SJCRH30 (cell line): ENCODE measurements at regions not wholly inside any gene's neighbourhood (a gene's known extent, or its start where the extent isn't known, plus 50 kb on each side); places are given as distances from the start of the nearest gene placed in this dataset.

Experiments used
- DNase-seq, 2 experiments: peaks; one replicate each; pipeline ENCODE4 v3.0.0-alpha.2; 2015 to 2020
- H3K27ac ChIP-seq: fragments of 250-450 bp; sonication (Bioruptor Pico); 2 replicates; pipeline ENCODE4 v1.5.1; 2020; ENCODE audit warnings: mild to moderate bottlenecking, moderate library complexity
- H3K27me3 ChIP-seq: fragments of 250-450 bp; sonication (Bioruptor Pico); 2 replicates; pipeline ENCODE4 v1.5.1; 2020; ENCODE audit warnings: mild to moderate bottlenecking, moderate library complexity
- H3K36me3 ChIP-seq: fragments of 250-450 bp; sonication (Bioruptor Pico); 2 replicates; pipeline ENCODE4 v1.5.1; 2020; ENCODE audit warnings: mild to moderate bottlenecking, moderate library complexity
- H3K4me1 ChIP-seq: fragments of 250-450 bp; sonication (Bioruptor Pico); 2 replicates; pipeline ENCODE4 v1.5.1; 2020; ENCODE audit warnings: mild to moderate bottlenecking, moderate library complexity
- H3K4me3 ChIP-seq: fragments of 250-450 bp; sonication (Bioruptor Pico); 2 replicates; pipeline ENCODE4 v1.5.1; 2020; ENCODE audit warnings: mild to moderate bottlenecking, moderate library complexity
- H3K9me3 ChIP-seq: fragments of 250-450 bp; sonication (Bioruptor Pico); replicated peaks from 2 replicates; pipeline ENCODE4 v1.5.1; 2020; ENCODE audit warnings: mild to moderate bottlenecking, moderate library complexity

GRCh38 chr2:128552141-128552805, 233.6 kb upstream of the HS6ST1 start:
- DNase-seq, result no peak
- Histone ChIP-seq H3K4me3 (no peak overlapping the region), H3K27ac (no peak overlapping the region), H3K27me3 (no peaks in the 10 kb centered on the region), H3K4me1 (no peaks in the 10 kb centered on the region), H3K36me3 (no peaks in the 10 kb centered on the region), H3K9me3 (no peaks in the 10 kb centered on the region)

- Histone ChIP-seq H3K36me3 (no peaks in the 10 kb centered on the region), H3K9me3 (no peaks in the 10 kb centered on the region), H3K4me3 (no peak overlapping the region), H3K27ac (no peak overlapping the region), H3K27me3 (no peaks in the 10 kb centered on the region), H3K4me1 (no peaks in the 10 kb centered on the region)
- DNase-seq, result no peak
Observed at GRCh38 chr2:128552806-128553551, 234.3 kb upstream of the HS6ST1 start.

GRCh38 chr2:128554151-128554769, 235.6 kb upstream of the HS6ST1 start:
- Histone ChIP-seq H3K27me3 (no peaks in the 10 kb centered on the region), H3K4me3 (no peak overlapping the region), H3K4me1 (no peaks in the 10 kb centered on the region), H3K36me3 (no peaks in the 10 kb centered on the region), H3K9me3 (no peaks in the 10 kb centered on the region), H3K27ac (no peak overlapping the region)
- no peak for DNase-seq

GRCh38 chr2:128555433-128555832, 236.8 kb upstream of the HS6ST1 start:
- no peaks in the 10 kb centered on the region for H3K4me1 ChIP-seq
- no peaks in the 10 kb centered on the region for H3K9me3 ChIP-seq
- DNase-seq, result no peak
- no peaks in the 10 kb centered on the region for H3K27me3 ChIP-seq
- no peak overlapping the region for H3K27ac ChIP-seq
- no peak overlapping the region for H3K4me3 ChIP-seq
- H3K36me3 ChIP-seq, result no peaks in the 10 kb centered on the region

GRCh38 chr2:128556089-128556488, 237.4 kb upstream of the HS6ST1 start:
- H3K9me3 ChIP-seq, result no peaks in the 10 kb centered on the region
- no peak for DNase-seq
- no peaks in the 10 kb centered on the region for H3K27me3 ChIP-seq
- no peaks in the 10 kb centered on the region for H3K36me3 ChIP-seq
- no peaks in the 10 kb centered on the region for H3K4me1 ChIP-seq
- H3K27ac ChIP-seq, result no peak overlapping the region
- no peak overlapping the region for H3K4me3 ChIP-seq

GRCh38 chr2:128556633-128557032, 238.0 kb upstream of the HS6ST1 start:
- Histone ChIP-seq H3K4me1 (no peaks in the 10 kb centered on the region), H3K27ac (no peak overlapping the region), H3K4me3 (no peak overlapping the region), H3K9me3 (no peaks in the 10 kb centered on the region), H3K27me3 (no peaks in the 10 kb centered on the region), H3K36me3 (no peaks in the 10 kb centered on the region)
- no peak for DNase-seq

GRCh38 chr2:128557069-128557468, 238.4 kb upstream of the HS6ST1 start:
- H3K9me3 ChIP-seq, result no peaks in the 10 kb centered on the region
- H3K36me3 ChIP-seq, result no peaks in the 10 kb centered on the region
- H3K27me3 ChIP-seq, result no peaks in the 10 kb centered on the region
- H3K4me1 ChIP-seq, result no peaks in the 10 kb centered on the region
- no peak overlapping the region for H3K4me3 ChIP-seq
- no peak overlapping the region for H3K27ac ChIP-seq
- no peak for DNase-seq

GRCh38 chr2:128557831-128558241, 239.2 kb upstream of the HS6ST1 start:
- Histone ChIP-seq H3K27me3 (no peaks in the 10 kb centered on the region), H3K36me3 (no peaks in the 10 kb centered on the region), H3K4me1 (no peaks in the 10 kb centered on the region), H3K27ac (no peak overlapping the region), H3K4me3 (no peak overlapping the region), H3K9me3 (no peaks in the 10 kb centered on the region)
- no peak for DNase-seq

- Histone ChIP-seq H3K27ac (no peak overlapping the region), H3K9me3 (no peaks in the 10 kb centered on the region), H3K4me3 (no peak overlapping the region), H3K36me3 (no peaks in the 10 kb centered on the region), H3K27me3 (no peaks in the 10 kb centered on the region), H3K4me1 (no peaks in the 10 kb centered on the region)
- no peak for DNase-seq
Observed at GRCh38 chr2:128558441-128558840, 239.8 kb upstream of the HS6ST1 start.

- Histone ChIP-seq H3K27me3 (no peaks in the 10 kb centered on the region), H3K4me3 (no peak overlapping the region), H3K4me1 (no peaks in the 10 kb centered on the region), H3K9me3 (no peaks in the 10 kb centered on the region), H3K36me3 (no peaks in the 10 kb centered on the region), H3K27ac (no peak overlapping the region)
- no peak for DNase-seq
Observed at GRCh38 chr2:128558895-128559532, 240.3 kb upstream of the HS6ST1 start.

- Histone ChIP-seq H3K27ac (no peak overlapping the region), H3K36me3 (no peaks in the 10 kb centered on the region), H3K4me1 (no peaks in the 10 kb centered on the region), H3K9me3 (no peaks in the 10 kb centered on the region), H3K27me3 (no peaks in the 10 kb centered on the region), H3K4me3 (no peak overlapping the region)
- DNase-seq, result no peak
Observed at GRCh38 chr2:128559533-128560515, 241.2 kb upstream of the HS6ST1 start.

GRCh38 chr2:128560718-128561117, 242.1 kb upstream of the HS6ST1 start:
- no peaks in the 10 kb centered on the region for H3K27me3 ChIP-seq
- no peaks in the 10 kb centered on the region for H3K9me3 ChIP-seq
- H3K4me3 ChIP-seq, result no peak overlapping the region
- no peaks in the 10 kb centered on the region for H3K4me1 ChIP-seq
- no peak for DNase-seq
- H3K27ac ChIP-seq, result no peak overlapping the region
- no peaks in the 10 kb centered on the region for H3K36me3 ChIP-seq

GRCh38 chr2:128562471-128563347, 244.0 kb upstream of the HS6ST1 start:
- Histone ChIP-seq H3K4me3 (no peak overlapping the region), H3K36me3 (no peaks in the 10 kb centered on the region), H3K9me3 (no peaks in the 10 kb centered on the region), H3K4me1 (no peaks in the 10 kb centered on the region), H3K27ac (no peak overlapping the region), H3K27me3 (no peaks in the 10 kb centered on the region)
- no peak for DNase-seq

- Histone ChIP-seq H3K36me3 (no peaks in the 10 kb centered on the region), H3K4me1 (no peaks in the 10 kb centered on the region), H3K27ac (no peak overlapping the region), H3K4me3 (no peak overlapping the region), H3K27me3 (no peaks in the 10 kb centered on the region), H3K9me3 (no peaks in the 10 kb centered on the region)
- DNase-seq, result no peak
Observed at GRCh38 chr2:128563348-128563687, 244.7 kb upstream of the HS6ST1 start.
